Osteocyte (in vitro differentiated cells): ENCODE measurements at regions not wholly inside any gene's neighbourhood (a gene's known extent, or its start where the extent isn't known, plus 50 kb on each side); places are given as distances from the start of the nearest gene placed in this dataset.

Experiments used
- DNase-seq: peaks from one replicate; pipeline ENCODE4 v3.0.0; 2021; ENCODE audit warnings: mixed read lengths; ENCODE audit not compliant: unreplicated experiment; ENCODE audit errors: extremely low spot score
- H3K27ac Mint-ChIP-seq: one replicate; pipeline ENCODE4 v1.8.0; 2021; ENCODE audit warnings: mild to moderate bottlenecking, mixed read lengths; ENCODE audit not compliant: unreplicated experiment
- H3K27me3 Mint-ChIP-seq: one replicate; pipeline ENCODE4 v1.8.0; 2021; ENCODE audit warnings: mixed read lengths; ENCODE audit not compliant: unreplicated experiment
- H3K36me3 Mint-ChIP-seq: one replicate; pipeline ENCODE4 v1.8.0; 2021; ENCODE audit warnings: mixed read lengths; ENCODE audit not compliant: unreplicated experiment
- H3K4me1 Mint-ChIP-seq: one replicate; pipeline ENCODE4 v1.8.0; 2021; ENCODE audit warnings: mixed read lengths; ENCODE audit not compliant: unreplicated experiment
- H3K4me3 Mint-ChIP-seq: one replicate; pipeline ENCODE4 v1.8.0; 2021; ENCODE audit warnings: mild to moderate bottlenecking, moderate library complexity, mixed read lengths; ENCODE audit not compliant: unreplicated experiment
- H3K9me3 Mint-ChIP-seq: one replicate; pipeline ENCODE4 v1.8.0; 2021; ENCODE audit warnings: mixed read lengths; ENCODE audit not compliant: unreplicated experiment
- TF ChIP-seq, protein P1 (sequence below): fragments of 200-600 bp; sonication (generic); IDR thresholded peaks from 2 replicates; pipeline ENCODE4 v1.5.0; 2021; ENCODE audit warnings: antibody characterized with exemption, mild to moderate bottlenecking, moderate library complexity

- Mint-ChIP-seq H3K27me3 (peaks cover 2% of the 10 kb centered on the region), H3K4me3 (no peak overlapping the region), H3K27ac (no peak overlapping the region), H3K9me3 (no peaks in the 10 kb centered on the region), H3K36me3 (no peaks in the 10 kb centered on the region), H3K4me1 (no peaks in the 10 kb centered on the region)
- TF ChIP-seq, protein P1, sequence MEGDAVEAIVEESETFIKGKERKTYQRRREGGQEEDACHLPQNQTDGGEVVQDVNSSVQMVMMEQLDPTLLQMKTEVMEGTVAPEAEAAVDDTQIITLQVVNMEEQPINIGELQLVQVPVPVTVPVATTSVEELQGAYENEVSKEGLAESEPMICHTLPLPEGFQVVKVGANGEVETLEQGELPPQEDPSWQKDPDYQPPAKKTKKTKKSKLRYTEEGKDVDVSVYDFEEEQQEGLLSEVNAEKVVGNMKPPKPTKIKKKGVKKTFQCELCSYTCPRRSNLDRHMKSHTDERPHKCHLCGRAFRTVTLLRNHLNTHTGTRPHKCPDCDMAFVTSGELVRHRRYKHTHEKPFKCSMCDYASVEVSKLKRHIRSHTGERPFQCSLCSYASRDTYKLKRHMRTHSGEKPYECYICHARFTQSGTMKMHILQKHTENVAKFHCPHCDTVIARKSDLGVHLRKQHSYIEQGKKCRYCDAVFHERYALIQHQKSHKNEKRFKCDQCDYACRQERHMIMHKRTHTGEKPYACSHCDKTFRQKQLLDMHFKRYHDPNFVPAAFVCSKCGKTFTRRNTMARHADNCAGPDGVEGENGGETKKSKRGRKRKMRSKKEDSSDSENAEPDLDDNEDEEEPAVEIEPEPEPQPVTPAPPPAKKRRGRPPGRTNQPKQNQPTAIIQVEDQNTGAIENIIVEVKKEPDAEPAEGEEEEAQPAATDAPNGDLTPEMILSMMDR: peak; percentile 58
- no peak for DNase-seq
These were observed 754.8 kb downstream of the RAB28 start for GRCh38 chr4:12729384-12729783.

DNA sequence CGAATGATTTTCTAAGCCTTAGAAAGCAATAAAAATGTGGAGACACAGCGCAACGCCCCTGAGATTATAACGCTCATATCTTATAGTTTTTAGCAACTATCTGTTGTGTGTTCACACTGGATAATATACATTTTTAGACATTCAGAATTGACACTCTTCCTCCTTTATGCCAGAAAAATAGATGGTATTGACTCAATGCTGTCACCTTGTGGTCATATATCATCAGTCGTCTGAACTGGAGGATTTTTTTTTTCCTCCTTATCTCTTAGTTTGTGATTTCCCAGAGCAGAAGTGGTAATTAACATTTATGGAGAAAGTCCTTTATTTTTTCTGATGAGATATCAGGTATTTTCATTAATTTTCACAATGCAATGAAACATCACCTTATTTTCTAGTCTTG lies 759.6 kb downstream of the RAB28 start:
- peaks cover 6% of the 10 kb centered on the region for H3K27me3 Mint-ChIP-seq
- TF ChIP-seq, protein P1: peak; percentile 54
- DNase-seq: no peak
- no peak overlapping the region for H3K4me3 Mint-ChIP-seq
- no peak overlapping the region for H3K27ac Mint-ChIP-seq
- H3K4me1 Mint-ChIP-seq: no peaks in the 10 kb centered on the region
- H3K36me3 Mint-ChIP-seq: no peaks in the 10 kb centered on the region
- H3K9me3 Mint-ChIP-seq: no peaks in the 10 kb centered on the region

DNA sequence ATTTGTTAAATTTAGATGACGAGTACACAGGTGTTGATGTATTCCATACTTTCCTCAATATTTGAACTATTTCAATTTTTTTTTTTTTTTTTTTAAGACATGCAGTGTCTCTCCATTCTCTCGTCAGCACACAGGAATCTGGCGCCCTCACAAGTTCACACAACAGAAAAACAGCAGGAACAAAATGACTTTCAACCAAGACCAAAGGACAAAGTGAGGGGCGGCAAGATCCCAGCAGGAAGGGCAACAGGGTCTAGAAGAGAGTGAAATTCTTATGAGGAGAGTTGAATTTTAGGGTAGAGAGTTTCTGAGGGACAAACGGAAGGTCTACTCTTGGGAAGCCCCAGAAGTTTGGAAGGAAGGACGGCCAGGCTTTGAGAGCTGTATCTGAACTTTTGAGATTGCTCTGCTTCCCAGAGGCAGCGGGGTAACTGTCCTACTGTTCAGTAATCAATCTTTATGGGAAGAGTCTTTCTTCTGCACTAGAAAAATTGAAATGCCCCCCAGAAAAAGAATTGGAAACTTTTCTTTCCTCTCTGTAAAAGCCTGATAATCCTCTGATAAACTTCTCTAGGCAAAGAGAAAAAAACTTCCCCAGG lies 760.2 kb downstream of the RAB28 start:
- no peaks in the 10 kb centered on the region for H3K9me3 Mint-ChIP-seq
- H3K27me3 Mint-ChIP-seq: peaks cover 6% of the 10 kb centered on the region
- no peaks in the 10 kb centered on the region for H3K4me1 Mint-ChIP-seq
- no peak overlapping the region for H3K27ac Mint-ChIP-seq
- H3K4me3 Mint-ChIP-seq: no peak overlapping the region
- DNase-seq: no peak
- no peaks in the 10 kb centered on the region for H3K36me3 Mint-ChIP-seq
- TF ChIP-seq, protein P1: no peak

DNA sequence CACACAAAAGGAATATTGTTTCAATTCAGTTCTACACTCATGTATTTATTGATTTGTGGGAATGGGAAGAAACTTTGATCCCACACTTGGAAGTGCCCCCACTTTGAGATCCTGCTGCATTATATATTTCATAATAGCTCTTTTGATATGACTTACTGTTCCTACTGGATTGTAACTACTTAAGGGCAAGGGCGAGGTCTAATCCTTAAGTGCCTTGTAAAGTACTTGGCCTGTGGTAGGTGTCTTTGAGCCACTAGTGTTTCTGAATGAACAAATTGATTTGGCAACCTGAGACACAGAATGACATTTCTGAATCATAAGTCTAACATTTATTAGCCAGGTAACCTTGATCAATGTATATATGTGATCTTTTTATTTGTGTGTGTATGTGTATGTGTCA lies 767.2 kb downstream of the RAB28 start:
- no peak overlapping the region for H3K27ac Mint-ChIP-seq
- peaks cover 3% of the 10 kb centered on the region for H3K27me3 Mint-ChIP-seq
- no peaks in the 10 kb centered on the region for H3K36me3 Mint-ChIP-seq
- no peak overlapping the region for H3K4me3 Mint-ChIP-seq
- H3K9me3 Mint-ChIP-seq: no peaks in the 10 kb centered on the region
- no peaks in the 10 kb centered on the region for H3K4me1 Mint-ChIP-seq
- TF ChIP-seq, protein P1: no peak
- no peak for DNase-seq

DNA sequence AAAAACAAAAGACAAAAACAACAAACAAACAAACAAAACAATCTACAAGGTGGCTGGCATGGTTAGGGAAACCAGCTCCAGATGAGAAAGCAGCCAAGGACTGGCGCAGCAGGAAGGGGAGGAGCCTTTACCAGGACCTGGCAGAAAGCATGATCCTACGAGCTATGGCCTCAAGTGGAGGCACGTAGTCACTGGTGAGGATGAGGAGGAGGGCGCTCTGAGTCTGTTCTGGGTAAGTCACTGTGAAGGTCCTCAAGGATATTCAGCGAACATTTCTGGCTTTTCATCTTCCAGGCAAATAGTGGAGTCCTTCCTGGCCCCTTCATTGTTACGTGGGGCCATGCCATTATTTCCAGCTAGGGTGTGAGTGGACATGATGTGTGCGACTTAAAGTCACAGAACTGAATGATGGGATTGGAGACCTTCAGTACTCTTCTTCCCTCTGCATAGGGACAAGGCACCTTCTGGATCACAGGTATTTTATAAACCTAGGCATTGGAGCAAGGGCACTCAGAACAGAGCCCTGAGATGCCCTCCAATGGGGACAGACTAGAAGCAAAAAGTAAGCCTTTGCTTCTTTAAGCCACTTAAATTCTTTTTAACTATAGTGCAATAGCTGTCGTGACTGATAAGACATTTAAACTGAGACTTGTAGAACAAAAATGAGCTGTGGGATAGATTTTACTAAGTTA lies 771.3 kb downstream of the RAB28 start:
- TF ChIP-seq, protein P1: no peak

More for the DNA sequence above, 771.3 kb downstream of the RAB28 start:
- Mint-ChIP-seq H3K9me3 (no peaks in the 10 kb centered on the region), H3K4me1 (no peaks in the 10 kb centered on the region), H3K36me3 (no peaks in the 10 kb centered on the region), H3K4me3 (no peak overlapping the region), H3K27me3 (no peaks in the 10 kb centered on the region), H3K27ac (no peak overlapping the region)
- DNase-seq: no peak
